Gastroesophageal sphincter (tissue), 4 donors: ENCODE measurements at regions not wholly inside any gene's neighbourhood (a gene's known extent, or its start where the extent isn't known, plus 50 kb on each side); places are given as distances from the start of the nearest gene placed in this dataset.

Experiments used
- ATAC-seq: fragments of 150-250 bp; one replicate; pipeline ENCODE4 v1.9.1; 2016; ENCODE audit warnings: mild to moderate bottlenecking, moderate library complexity
- H3K27ac ChIP-seq, 4 donors: fragments of 200-600 bp; sonication (generic) in 3 of 4; 1 replicate in 3 of 4; 2 replicates in 1 of 4; pipeline ENCODE4 v1.5.1; 2016 to 2019
- H3K27me3 ChIP-seq: fragments of 200-600 bp; sonication (generic); one replicate; pipeline ENCODE4 v1.5.1; 2019
- H3K36me3 ChIP-seq, 2 donors: fragments of 200-600 bp; sonication (generic); one replicate each; pipeline ENCODE4 v1.5.1; 2019; ENCODE audit warnings: control low read depth in 1 of 2
- H3K4me1 ChIP-seq, 3 donors: fragments of 200-600 bp; sonication (generic); 1 replicate in 2 of 3; 2 replicates in 1 of 3; pipeline ENCODE4 v1.5.1; 2016 to 2019; ENCODE audit warnings: control low read depth in 2 of 3
- H3K4me3 ChIP-seq, 2 donors: fragments of 200-600 bp; sonication (generic); one replicate each; pipeline ENCODE4 v1.5.1; 2019; ENCODE audit warnings: mild to moderate bottlenecking in 1 of 2, moderate library complexity in 1 of 2
- H3K9me3 ChIP-seq, 3 donors: fragments of 200-600 bp; sonication (generic); one replicate each; pipeline ENCODE4 v1.5.1; 2017 to 2019; ENCODE audit warnings: control low read depth in 2 of 3
- EP300 ChIP-seq: sonication (generic); formaldehyde crosslinking; IDR thresholded peaks from one replicate; pipeline ENCODE4 v1.6.1; 2017; ENCODE audit warnings: antibody characterized with exemption, mild to moderate bottlenecking
- POLR2A ChIP-seq, 2 donors: fragments of 450-650 bp; IDR thresholded peaks; one replicate each; pipeline ENCODE4 v1.6.1; 2017; ENCODE audit warnings: antibody characterized with exemption in 2 of 2, mild to moderate bottlenecking in 2 of 2, moderate library complexity in 1 of 2
- POLR2AphosphoS5 ChIP-seq: sonication (generic); formaldehyde crosslinking; IDR thresholded peaks from one replicate; pipeline ENCODE4 v1.6.1; 2017; ENCODE audit warnings: antibody characterized with exemption
- WGBS, 2 donors: methylation state at CpG; one replicate each; pipeline ENCODE4 v1.1.5; 2018; ENCODE audit warnings: low coverage in 1 of 2; 5-methylcytosine and 5-hydroxymethylcytosine counted together
- TF ChIP-seq, protein P1 (sequence below), 4 experiments: fragments of 200-600 bp in 2 of 4; fragments of 450-650 bp in 2 of 4; sonication (generic) in 1 of 4; IDR thresholded peaks; one replicate each; pipeline ENCODE4 v1.5.1; 2017 to 2019; ENCODE audit warnings: antibody characterized with exemption in 4 of 4, mild to moderate bottlenecking in 2 of 4, moderate library complexity in 2 of 4

DNA sequence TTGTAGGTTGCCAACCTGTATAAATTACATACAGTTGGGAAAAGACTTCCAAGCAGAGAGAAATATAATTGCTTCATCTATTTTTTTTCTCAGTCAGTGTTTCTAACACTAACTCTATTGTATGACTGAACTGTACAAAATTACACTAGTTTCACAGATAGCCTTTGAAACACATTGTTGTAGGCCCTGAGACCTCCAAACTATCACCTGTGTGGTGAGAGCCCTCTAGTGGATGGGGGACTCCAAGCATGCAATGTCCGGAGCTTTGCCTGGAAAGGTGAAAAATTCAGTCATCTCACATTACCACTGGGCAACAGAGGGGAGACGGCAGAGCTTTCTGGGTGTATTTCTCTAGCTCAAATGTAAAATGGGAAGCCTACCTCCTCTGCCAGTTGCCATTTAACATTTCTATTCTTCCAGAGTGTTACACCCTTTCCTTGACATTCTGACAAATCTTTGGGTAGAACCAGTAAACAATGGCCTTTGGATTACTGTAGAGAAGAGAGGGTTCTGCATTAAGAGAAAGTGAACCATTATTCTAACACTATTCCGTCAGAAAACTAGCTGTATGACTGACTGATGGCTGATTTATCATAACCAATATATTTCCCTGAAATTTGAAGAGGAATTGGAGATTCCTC is 212.2 kb downstream of the LYPLAL1 start:
- H3K4me3 ChIP-seq = no peak overlapping the region
- no peak for ATAC-seq
- WGBS, 2 donors = 48 to 91% methylated on average over 2 to 3 of the region's 3 CpGs
- H3K27me3 ChIP-seq = no peaks in the 10 kb centered on the region
- TF ChIP-seq POLR2A (IDR thresholded peaks at IDR 0.05) (no peak), POLR2AphosphoS5 (no peak), EP300 (no peak)
- TF ChIP-seq, protein P1, sequence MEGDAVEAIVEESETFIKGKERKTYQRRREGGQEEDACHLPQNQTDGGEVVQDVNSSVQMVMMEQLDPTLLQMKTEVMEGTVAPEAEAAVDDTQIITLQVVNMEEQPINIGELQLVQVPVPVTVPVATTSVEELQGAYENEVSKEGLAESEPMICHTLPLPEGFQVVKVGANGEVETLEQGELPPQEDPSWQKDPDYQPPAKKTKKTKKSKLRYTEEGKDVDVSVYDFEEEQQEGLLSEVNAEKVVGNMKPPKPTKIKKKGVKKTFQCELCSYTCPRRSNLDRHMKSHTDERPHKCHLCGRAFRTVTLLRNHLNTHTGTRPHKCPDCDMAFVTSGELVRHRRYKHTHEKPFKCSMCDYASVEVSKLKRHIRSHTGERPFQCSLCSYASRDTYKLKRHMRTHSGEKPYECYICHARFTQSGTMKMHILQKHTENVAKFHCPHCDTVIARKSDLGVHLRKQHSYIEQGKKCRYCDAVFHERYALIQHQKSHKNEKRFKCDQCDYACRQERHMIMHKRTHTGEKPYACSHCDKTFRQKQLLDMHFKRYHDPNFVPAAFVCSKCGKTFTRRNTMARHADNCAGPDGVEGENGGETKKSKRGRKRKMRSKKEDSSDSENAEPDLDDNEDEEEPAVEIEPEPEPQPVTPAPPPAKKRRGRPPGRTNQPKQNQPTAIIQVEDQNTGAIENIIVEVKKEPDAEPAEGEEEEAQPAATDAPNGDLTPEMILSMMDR (IDR thresholded peaks at IDR 0.05) = peak; percentile 19 to 67 (median 44)
- peaks cover 0 to 3% of the 10 kb centered on the region in 2 donors for H3K36me3 ChIP-seq
- no peak overlapping the region for H3K27ac ChIP-seq
- H3K9me3 ChIP-seq = no peaks in the 10 kb centered on the region
- H3K4me1 ChIP-seq = no peaks in the 10 kb centered on the region

DNA sequence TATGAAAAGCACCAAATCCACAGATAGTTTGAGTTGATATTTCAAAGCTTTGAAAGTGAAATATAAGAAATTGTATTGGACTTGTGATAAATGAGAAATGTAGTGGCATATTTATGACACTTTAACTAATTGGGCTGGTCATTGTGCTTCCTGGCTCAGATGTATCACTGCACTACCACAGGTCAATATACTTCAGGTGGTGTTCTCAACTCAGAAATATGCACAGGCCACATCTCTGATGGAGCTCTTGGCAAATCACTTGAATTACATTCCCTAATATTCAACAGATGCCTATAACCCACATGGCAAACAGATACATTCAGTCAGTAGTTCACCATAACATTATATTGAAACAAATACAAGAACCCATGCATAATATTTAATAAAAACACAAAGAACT is 209.6 kb downstream of the LYPLAL1 start:
- TF ChIP-seq POLR2AphosphoS5 (no peak), EP300 (no peak), POLR2A (IDR thresholded peaks at IDR 0.05) (no peak)
- TF ChIP-seq, protein P1 (IDR thresholded peaks at IDR 0.05) = no peak
- Histone ChIP-seq H3K27me3 (no peaks in the 10 kb centered on the region), H3K4me1 (no peaks in the 10 kb centered on the region), H3K4me3 (no peak overlapping the region), H3K9me3 (no peaks in the 10 kb centered on the region), H3K36me3 (no peaks in the 10 kb centered on the region), H3K27ac (no peak overlapping the region)
- no peak for ATAC-seq

DNA sequence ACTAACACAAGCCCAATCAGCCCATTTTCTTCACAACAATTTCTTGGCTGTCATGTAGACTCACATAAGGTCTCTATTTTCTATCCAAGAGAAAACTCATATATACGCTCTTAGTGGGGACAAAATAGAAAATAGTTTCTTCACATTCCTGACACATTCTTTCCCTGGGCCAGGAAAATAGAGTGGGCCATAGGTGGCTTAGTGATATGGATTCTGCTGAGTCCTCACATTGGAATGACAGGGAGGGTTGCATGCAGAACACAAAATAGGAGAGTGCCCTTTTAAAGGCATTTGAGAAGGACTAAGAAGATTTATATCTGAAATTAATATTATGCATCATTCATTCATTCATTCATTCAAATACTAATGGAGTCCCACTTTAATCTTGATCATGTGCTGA is 207.7 kb downstream of the LYPLAL1 start:
- ATAC-seq = no peak
- Histone ChIP-seq H3K9me3 (no peaks in the 10 kb centered on the region), H3K36me3 (no peaks in the 10 kb centered on the region), H3K27me3 (no peaks in the 10 kb centered on the region), H3K4me3 (no peak overlapping the region), H3K4me1 (no peaks in the 10 kb centered on the region), H3K27ac (no peak overlapping the region)
- WGBS, 2 donors = 88 to 100% methylated on average over 1 of the region's 1 CpG
- no peak for TF ChIP-seq EP300
- TF ChIP-seq, protein P1 (IDR thresholded peaks at IDR 0.05) = no peak

DNA sequence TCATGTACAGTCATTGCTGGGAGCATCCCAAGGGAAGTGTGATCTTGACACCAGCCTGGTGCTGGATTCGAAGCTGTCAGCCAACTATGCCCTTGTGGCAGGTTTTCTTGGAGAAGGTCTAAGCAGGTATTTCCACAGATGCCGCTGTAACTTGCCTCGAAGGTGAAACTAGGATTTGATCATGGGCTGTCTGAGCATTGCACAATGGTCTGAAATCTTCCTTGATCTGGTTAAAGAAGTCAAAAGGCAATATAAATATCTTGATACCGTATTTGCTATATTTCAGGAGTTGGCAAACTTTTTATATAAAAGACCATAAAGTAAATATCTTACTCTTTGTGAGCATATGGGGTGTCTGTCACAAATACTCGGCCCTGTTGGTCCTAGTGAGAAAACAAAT is 206.8 kb downstream of the LYPLAL1 start:
- Histone ChIP-seq H3K9me3 (no peaks in the 10 kb centered on the region), H3K36me3 (no peaks in the 10 kb centered on the region), H3K27me3 (no peaks in the 10 kb centered on the region), H3K4me3 (no peak overlapping the region), H3K4me1 (no peaks in the 10 kb centered on the region), H3K27ac (no peak overlapping the region)
- ATAC-seq = no peak
- WGBS, 2 donors = 72 to 95% methylated on average over 4 to 5 of the region's 5 CpGs
- TF ChIP-seq EP300 (no peak), POLR2AphosphoS5 (no peak), POLR2A (IDR thresholded peaks at IDR 0.05) (no peak)
- TF ChIP-seq, protein P1 (IDR thresholded peaks at IDR 0.05) = no peak

DNA sequence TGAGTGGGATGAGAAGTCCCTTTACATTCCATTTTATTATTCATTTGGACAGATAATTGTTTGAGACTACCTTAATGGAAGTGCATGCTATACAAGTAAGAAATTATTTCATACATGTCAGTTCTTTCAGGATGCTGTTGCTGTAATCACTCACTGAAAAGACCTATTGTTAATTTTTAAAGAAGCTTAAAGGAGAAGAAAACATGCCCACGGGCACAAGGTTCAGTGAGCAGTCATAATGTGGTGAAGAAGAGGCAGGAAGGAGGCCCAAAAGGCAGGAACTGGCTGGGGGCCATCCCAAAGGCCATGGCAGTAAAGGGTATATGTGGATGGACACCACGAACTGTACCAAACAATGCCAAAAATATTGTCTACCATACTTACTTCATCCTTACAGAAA is 206.0 kb downstream of the LYPLAL1 start:
- H3K27ac ChIP-seq = no peak overlapping the region
- H3K4me1 ChIP-seq = no peaks in the 10 kb centered on the region
- no peaks in the 10 kb centered on the region for H3K36me3 ChIP-seq
- ATAC-seq = no peak
- TF ChIP-seq POLR2AphosphoS5 (no peak), POLR2A (IDR thresholded peaks at IDR 0.05) (no peak), EP300 (no peak)
- TF ChIP-seq, protein P1 (IDR thresholded peaks at IDR 0.05) = no peak
- H3K27me3 ChIP-seq = no peaks in the 10 kb centered on the region
- 60 to 63% methylated on average over 1 to 2 of the region's 2 CpGs for WGBS, 2 donors
- no peak overlapping the region for H3K4me3 ChIP-seq
- no peaks in the 10 kb centered on the region for H3K9me3 ChIP-seq
